Uterus (tissue), 3 donors: ENCODE measurements at regions not wholly inside any gene's neighbourhood (a gene's known extent, or its start where the extent isn't known, plus 50 kb on each side); places are given as distances from the start of the nearest gene placed in this dataset.
A peak's percentile ranks its signal among the peaks of the same experiment; 100 is the strongest.
"Not testable (repeated sequence)": the region's sequence is repeated elsewhere in the genome, so short reads cannot be mapped to it uniquely, and the experiment has no call there.

Experiments
- DNase-seq, 2 donors: peaks; one replicate each; pipeline ENCODE4 v3.0.0-alpha.2; 2019 to 2020
- H3K27ac ChIP-seq, 2 donors: fragments of 200-600 bp; sonication (generic); 1 replicate in 1 of 2; 2 replicates in 1 of 2; pipeline ENCODE4 v1.5.1; 2016 to 2018
- H3K27me3 ChIP-seq, 2 donors: fragments of 200-600 bp; sonication (generic); one replicate each; pipeline ENCODE4 v1.5.1; 2018 to 2019; ENCODE audit warnings: control low read depth in 1 of 2
- H3K36me3 ChIP-seq, 2 donors: fragments of 200-600 bp; sonication (generic); one replicate each; pipeline ENCODE4 v1.5.1; 2019; ENCODE audit warnings: control low read depth in 1 of 2
- H3K4me1 ChIP-seq, 2 donors: fragments of 200-600 bp; sonication (generic); one replicate each; pipeline ENCODE4 v1.5.1; 2018 to 2019; ENCODE audit warnings: control low read depth in 1 of 2
- H3K4me3 ChIP-seq, 2 donors: fragments of 200-600 bp; sonication (generic); 1 replicate in 1 of 2; 2 replicates in 1 of 2; pipeline ENCODE4 v1.5.1; 2018 to 2019; ENCODE audit warnings: mild to moderate bottlenecking in 1 of 2
- H3K9me3 ChIP-seq, 2 donors: fragments of 200-600 bp; sonication (generic); one replicate each; pipeline ENCODE4 v1.5.1; 2019; ENCODE audit warnings: control low read depth in 1 of 2
- POLR2A ChIP-seq, 2 donors: fragments of 450-650 bp; IDR thresholded peaks; one replicate each; pipeline ENCODE4 v1.6.1; 2016; ENCODE audit warnings: antibody characterized with exemption in 2 of 2, mild to moderate bottlenecking in 1 of 2, moderate library complexity in 1 of 2
- intact Hi-C: fragments of 100-400 bp; cut with DNase I; formaldehyde crosslinking; loops from one replicate; pipeline ENCODE4 v1.15.1; 2023; ENCODE audit warnings: low total_unique reads
- TF ChIP-seq, protein P1 (sequence below), 4 experiments: fragments of 200-600 bp in 2 of 4; fragments of 450-650 bp in 2 of 4; sonication (generic) in 2 of 4; IDR thresholded peaks; one replicate each; pipeline ENCODE4 v1.5.1; 2016 to 2019; ENCODE audit warnings: antibody characterized with exemption in 4 of 4, mild to moderate bottlenecking in 2 of 4, moderate library complexity in 1 of 4
- donor health status: DM: yes; HTN: yes; CAD: no.

DNA sequence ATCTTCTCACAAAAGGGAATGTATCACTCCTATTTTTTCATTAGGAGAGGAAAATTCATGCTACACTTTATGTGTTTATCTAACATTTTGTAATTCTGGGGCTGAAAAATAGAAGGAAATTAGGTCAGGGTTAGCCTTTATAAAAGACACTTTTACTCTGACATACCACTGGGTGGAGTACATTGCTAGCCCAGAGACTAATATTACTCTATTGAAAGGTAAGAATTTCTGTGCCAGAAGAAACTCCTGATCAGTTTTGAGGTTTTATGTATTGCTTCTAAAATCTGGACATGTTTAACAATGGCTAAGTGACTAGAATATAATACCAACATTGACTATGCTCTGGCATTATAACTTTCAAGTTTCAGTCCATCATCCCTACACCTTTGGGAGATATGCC is 724.6 kb downstream of the USP25 start:
- Histone ChIP-seq H3K27me3 (no peaks in the 10 kb centered on the region), H3K36me3 (no peaks in the 10 kb centered on the region), H3K9me3 (no peaks in the 10 kb centered on the region), H3K4me3 (no peak overlapping the region), H3K4me1 (peaks cover 0 to 4% of the 10 kb centered on the region in 2 donors), H3K27ac (peak overlapping the region in 1 of 2 donors; percentile 22)
- DNase-seq: no peak
- intact Hi-C loops: no loop called here
- TF ChIP-seq, protein P1, sequence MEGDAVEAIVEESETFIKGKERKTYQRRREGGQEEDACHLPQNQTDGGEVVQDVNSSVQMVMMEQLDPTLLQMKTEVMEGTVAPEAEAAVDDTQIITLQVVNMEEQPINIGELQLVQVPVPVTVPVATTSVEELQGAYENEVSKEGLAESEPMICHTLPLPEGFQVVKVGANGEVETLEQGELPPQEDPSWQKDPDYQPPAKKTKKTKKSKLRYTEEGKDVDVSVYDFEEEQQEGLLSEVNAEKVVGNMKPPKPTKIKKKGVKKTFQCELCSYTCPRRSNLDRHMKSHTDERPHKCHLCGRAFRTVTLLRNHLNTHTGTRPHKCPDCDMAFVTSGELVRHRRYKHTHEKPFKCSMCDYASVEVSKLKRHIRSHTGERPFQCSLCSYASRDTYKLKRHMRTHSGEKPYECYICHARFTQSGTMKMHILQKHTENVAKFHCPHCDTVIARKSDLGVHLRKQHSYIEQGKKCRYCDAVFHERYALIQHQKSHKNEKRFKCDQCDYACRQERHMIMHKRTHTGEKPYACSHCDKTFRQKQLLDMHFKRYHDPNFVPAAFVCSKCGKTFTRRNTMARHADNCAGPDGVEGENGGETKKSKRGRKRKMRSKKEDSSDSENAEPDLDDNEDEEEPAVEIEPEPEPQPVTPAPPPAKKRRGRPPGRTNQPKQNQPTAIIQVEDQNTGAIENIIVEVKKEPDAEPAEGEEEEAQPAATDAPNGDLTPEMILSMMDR (IDR thresholded peaks at IDR 0.05): peak in 1 of 4 experiments; percentile 14
- TF ChIP-seq POLR2A (IDR thresholded peaks at IDR 0.05): no peak

DNA sequence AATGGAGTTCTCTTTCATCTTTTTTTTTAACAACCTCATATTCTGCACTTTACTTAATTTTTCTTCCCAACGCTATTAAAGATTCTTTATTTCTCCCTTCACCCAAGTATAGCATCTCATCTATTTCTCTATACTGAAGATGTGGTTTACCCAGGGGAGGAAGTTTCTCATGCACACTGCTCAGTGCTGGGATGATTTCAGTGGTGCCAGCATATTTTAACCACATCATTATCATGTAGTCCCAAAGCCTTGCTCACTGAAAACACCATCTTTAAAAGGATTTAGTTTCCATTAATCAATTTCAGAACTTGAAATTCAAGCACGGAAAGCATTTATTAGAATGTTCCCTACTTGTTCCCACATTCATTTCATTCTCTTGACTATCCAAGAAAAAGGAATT is 725.7 kb downstream of the USP25 start:
- Histone ChIP-seq H3K36me3 (no peaks in the 10 kb centered on the region), H3K9me3 (no peaks in the 10 kb centered on the region), H3K4me3 (peak overlapping the region in 1 of 2 donors; percentile 4), H3K27ac (peak overlapping the region; percentile 3 to 31), H3K4me1 (peaks cover 0 to 4% of the 10 kb centered on the region in 2 donors), H3K27me3 (no peaks in the 10 kb centered on the region)
- intact Hi-C loops: no loop called here
- DNase-seq: no peak
- TF ChIP-seq, protein P1 (IDR thresholded peaks at IDR 0.05): no peak
- TF ChIP-seq POLR2A (IDR thresholded peaks at IDR 0.05): no peak

DNA sequence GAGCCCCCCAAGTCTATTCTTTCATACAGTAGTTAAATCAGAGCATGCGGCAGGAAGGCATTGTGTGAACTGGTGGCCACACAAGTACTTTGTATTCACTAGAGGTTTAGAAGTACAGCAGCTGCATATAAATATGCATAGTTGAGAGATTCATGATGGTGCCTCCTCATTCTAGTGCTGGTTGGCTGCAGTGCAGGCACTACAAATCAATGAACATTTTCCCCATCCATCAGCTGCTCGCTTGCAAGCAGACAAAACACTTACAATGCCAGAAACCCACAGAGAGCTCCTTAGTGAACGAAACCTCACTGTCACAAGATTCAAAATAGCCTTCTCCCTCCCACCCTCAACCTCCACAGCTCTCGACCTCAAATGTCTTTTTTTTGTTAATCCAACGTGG is 726.2 kb downstream of the USP25 start:
- DNase-seq: no peak
- Histone ChIP-seq H3K36me3 (no peaks in the 10 kb centered on the region), H3K4me3 (peak overlapping the region in 1 of 2 donors; percentile 4), H3K9me3 (no peaks in the 10 kb centered on the region), H3K27me3 (no peaks in the 10 kb centered on the region), H3K27ac (peak overlapping the region; percentile 3 to 31), H3K4me1 (peaks cover 0 to 4% of the 10 kb centered on the region in 2 donors)
- intact Hi-C loops: no loop called here
- no peak for TF ChIP-seq POLR2A (IDR thresholded peaks at IDR 0.05)
- TF ChIP-seq, protein P1 (IDR thresholded peaks at IDR 0.05): no peak

DNA sequence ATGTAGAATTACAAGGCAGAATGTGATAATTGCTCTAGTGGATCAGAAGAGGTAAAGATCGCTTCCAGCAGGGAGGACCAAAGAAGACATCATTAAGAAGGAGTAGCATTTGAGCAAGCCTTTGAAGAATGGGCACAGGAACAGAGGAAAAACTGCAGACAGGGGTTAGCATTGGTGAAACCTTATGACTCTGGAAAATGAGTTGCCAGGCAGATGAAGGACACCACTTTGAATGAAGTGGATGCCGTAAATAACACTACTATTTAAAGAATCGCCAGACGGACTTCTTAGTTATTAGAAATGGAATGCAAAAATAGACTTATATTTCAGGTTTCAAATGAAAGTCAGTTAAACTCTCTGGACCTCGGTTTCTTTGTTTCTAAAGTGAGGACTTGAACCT is 727.7 kb downstream of the USP25 start:
- Histone ChIP-seq H3K4me1 (peaks cover 0 to 4% of the 10 kb centered on the region in 2 donors), H3K4me3 (no peak overlapping the region), H3K36me3 (no peaks in the 10 kb centered on the region), H3K27ac (no peak overlapping the region), H3K27me3 (no peaks in the 10 kb centered on the region), H3K9me3 (no peaks in the 10 kb centered on the region)
- no peak for DNase-seq
- no peak for TF ChIP-seq POLR2A (IDR thresholded peaks at IDR 0.05)
- TF ChIP-seq, protein P1 (IDR thresholded peaks at IDR 0.05): no peak
- intact Hi-C loops: no loop called here

DNA sequence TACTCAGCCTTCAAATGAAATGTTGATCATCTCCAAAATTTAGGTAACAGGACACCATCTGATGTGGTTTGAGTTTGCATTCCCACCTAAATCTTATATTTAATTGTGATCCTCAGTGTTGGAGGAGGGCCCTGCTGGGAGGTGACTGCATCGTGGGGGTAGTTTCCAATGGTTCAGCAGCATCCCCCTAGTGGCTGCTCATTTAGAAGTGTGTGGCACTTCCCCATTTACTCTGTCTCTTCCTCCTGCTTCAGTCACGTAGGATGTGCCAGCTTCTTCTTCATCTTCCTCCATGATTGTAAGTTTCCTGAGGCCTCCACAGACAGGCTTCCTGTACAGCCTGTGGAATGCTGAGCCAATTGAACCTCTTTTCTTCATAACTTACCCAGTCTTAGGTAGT is 731.2 kb downstream of the USP25 start:
- Histone ChIP-seq H3K4me3 (no peak overlapping the region), H3K4me1 (peaks cover 0 to 4% of the 10 kb centered on the region in 2 donors)
- intact Hi-C loops: no loop called here

DNA sequence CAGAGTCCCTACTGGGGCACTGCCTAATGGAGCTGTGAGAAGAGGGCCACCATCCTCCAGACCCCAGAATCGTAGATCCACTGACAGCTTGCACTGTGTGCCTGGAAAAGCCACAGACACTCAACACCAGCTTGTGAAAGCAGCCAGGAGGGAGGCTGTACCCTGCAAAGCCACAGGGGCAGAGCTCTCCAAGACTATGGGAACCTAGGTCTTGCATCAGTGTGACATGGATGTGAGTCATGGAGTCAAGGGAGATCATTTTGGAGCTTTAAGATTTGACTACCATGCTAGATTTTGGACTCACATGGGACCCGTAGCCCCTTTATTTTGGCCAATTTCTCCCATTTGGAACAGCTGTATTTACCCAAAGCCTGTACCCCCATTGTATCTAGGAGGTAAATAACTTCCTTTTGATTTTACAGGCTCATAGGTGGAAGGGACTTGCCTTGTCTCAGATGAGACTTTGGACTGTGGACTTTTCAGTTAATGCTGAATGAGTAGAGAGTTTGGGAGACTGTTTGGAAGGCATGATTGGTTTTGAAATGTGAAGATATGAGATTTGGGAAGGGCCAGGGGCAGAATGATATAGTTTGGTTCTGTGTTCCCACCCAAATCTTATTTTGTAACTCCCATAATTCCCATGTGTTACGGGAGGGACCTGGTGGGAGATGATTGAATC is 734.6 kb downstream of the USP25 start:
- H3K4me1 ChIP-seq, H3K4me3 ChIP-seq, H3K27me3 ChIP-seq, DNase-seq, intact Hi-C loops, H3K9me3 ChIP-seq, H3K27ac ChIP-seq, H3K36me3 ChIP-seq: not testable (repeated sequence)

More for the DNA sequence above, 731.2 kb downstream of the USP25 start:
- H3K9me3 ChIP-seq: no peaks in the 10 kb centered on the region
- TF ChIP-seq, protein P1 (IDR thresholded peaks at IDR 0.05): no peak
- TF ChIP-seq POLR2A (IDR thresholded peaks at IDR 0.05): no peak
- no peak overlapping the region for H3K27ac ChIP-seq
- DNase-seq: no peak
- H3K27me3 ChIP-seq: no peaks in the 10 kb centered on the region
- no peaks in the 10 kb centered on the region for H3K36me3 ChIP-seq
